ENCODE measurements at regions not wholly inside any gene's neighbourhood (a gene's known extent, or its start where the extent isn't known, plus 50 kb on each side); places are given as distances from the start of the nearest gene placed in this dataset.

DNA sequence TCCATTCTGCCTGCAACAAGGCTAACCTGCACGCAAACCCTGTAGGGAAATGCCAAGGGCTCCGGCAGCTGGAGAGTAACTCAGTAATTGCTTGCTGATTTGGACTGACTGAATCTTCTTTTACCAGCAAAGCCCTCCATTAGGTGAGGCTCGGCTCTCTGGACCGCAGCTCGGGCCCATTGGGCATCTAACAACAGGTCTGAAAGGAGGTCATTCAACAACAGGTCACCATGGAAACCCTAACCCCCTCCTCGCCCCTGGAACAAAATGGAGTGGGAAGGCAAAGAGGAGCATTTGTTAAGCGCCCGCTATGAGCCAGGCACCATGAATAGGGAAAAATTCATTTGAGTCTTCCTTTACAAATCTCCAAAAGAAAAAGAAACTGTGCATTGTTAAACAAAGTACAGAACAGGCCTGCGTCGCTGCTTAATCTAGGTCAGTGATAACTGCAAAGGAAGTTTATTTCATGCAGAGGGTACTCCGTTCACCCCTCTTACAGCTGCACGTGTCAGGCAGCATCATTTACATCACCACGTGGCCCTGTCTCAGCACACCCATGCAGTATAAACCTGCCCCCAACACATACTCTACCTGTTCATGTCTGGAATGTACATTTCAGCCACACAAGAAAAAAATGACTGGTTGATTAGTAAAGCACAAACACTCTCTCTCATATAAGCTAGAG, 248.8 kb upstream of the NEBL start:
- Histone ChIP-seq H2AFZ (ENCODE audit: low read depth, low read length) (no peak overlapping the region), H4K20me1 (ENCODE audit: insufficient read depth, low read length) (no peaks in the 10 kb centered on the region), H3K4me2 (ENCODE audit: insufficient read depth, low read length) (no peak overlapping the region), H3K4me1 (ENCODE audit: insufficient read depth, low read length) (no peaks in the 10 kb centered on the region), H3K79me2 (ENCODE audit: insufficient read depth, low read length) (no peaks in the 10 kb centered on the region), H3K36me3 (ENCODE audit: insufficient read depth, low read length) (no peaks in the 10 kb centered on the region), H3K27me3 (ENCODE audit: insufficient read depth, low read length, poor library complexity) (no peaks in the 10 kb centered on the region), H3K9ac (ENCODE audit: low read depth, low read length) (no peak overlapping the region), H3K4me3 (ENCODE audit: low read depth in 1 of 2, low read length in 2 of 2) (no peak overlapping the region), H3K27ac (ENCODE audit: low read length) (no peak overlapping the region), H3K9me3 (ENCODE audit: insufficient read depth, low read length, severe bottlenecking) (no peaks in the 10 kb centered on the region)
- TF ChIP-seq EZH2 (IDR thresholded peaks at IDR 0.05; ENCODE audit: borderline replicate concordance, low read depth, low read length, severe bottlenecking): no peak
- TF ChIP-seq, protein P1, sequence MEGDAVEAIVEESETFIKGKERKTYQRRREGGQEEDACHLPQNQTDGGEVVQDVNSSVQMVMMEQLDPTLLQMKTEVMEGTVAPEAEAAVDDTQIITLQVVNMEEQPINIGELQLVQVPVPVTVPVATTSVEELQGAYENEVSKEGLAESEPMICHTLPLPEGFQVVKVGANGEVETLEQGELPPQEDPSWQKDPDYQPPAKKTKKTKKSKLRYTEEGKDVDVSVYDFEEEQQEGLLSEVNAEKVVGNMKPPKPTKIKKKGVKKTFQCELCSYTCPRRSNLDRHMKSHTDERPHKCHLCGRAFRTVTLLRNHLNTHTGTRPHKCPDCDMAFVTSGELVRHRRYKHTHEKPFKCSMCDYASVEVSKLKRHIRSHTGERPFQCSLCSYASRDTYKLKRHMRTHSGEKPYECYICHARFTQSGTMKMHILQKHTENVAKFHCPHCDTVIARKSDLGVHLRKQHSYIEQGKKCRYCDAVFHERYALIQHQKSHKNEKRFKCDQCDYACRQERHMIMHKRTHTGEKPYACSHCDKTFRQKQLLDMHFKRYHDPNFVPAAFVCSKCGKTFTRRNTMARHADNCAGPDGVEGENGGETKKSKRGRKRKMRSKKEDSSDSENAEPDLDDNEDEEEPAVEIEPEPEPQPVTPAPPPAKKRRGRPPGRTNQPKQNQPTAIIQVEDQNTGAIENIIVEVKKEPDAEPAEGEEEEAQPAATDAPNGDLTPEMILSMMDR (IDR thresholded peaks at IDR 0.05; ENCODE audit: borderline replicate concordance, extremely low read depth, low read length, poor library complexity, severe bottlenecking): no peak
- DNase-seq: no peak
- no peak for ATAC-seq (ENCODE audit: insufficient read depth, low read depth)

DNA sequence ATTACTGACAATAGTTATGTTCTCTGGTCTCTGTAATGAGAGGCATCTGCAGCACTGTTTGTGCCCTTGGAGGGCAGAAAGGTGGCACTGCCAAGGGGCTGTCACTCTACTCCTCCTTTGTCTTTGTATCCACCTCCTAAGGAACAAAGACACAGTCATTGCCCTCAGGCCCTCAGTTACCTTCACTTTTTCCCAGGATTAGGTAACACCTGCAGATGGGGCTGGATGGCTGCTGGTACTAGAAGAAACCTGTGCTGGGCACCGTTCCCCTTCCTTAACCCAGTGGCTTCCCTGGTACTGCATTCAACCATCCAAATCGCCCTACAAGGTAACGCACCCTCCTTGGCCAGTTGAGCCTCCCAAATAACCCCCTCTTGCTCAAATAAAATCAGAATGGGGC, 246.9 kb upstream of the NEBL start:
- no peaks in the 10 kb centered on the region for H3K4me1 ChIP-seq (ENCODE audit: insufficient read depth, low read length)
- no peak for TF ChIP-seq EZH2 (IDR thresholded peaks at IDR 0.05; ENCODE audit: borderline replicate concordance, low read depth, low read length, severe bottlenecking)
- TF ChIP-seq, protein P1 (IDR thresholded peaks at IDR 0.05; ENCODE audit: borderline replicate concordance, extremely low read depth, low read length, poor library complexity, severe bottlenecking): no peak
- H3K36me3 ChIP-seq (ENCODE audit: insufficient read depth, low read length): no peaks in the 10 kb centered on the region
- H3K79me2 ChIP-seq (ENCODE audit: insufficient read depth, low read length): no peaks in the 10 kb centered on the region
- H3K27ac ChIP-seq (ENCODE audit: low read length): no peak overlapping the region
- no peak overlapping the region for H2AFZ ChIP-seq (ENCODE audit: low read depth, low read length)
- no peaks in the 10 kb centered on the region for H4K20me1 ChIP-seq (ENCODE audit: insufficient read depth, low read length)
- no peak overlapping the region for H3K4me3 ChIP-seq (ENCODE audit: low read depth in 1 of 2, low read length in 2 of 2)
- H3K9me3 ChIP-seq (ENCODE audit: insufficient read depth, low read length, severe bottlenecking): no peaks in the 10 kb centered on the region
- H3K9ac ChIP-seq (ENCODE audit: low read depth, low read length): no peak overlapping the region
- DNase-seq (no peak), ATAC-seq (ENCODE audit: insufficient read depth, low read depth) (no peak)
- no peaks in the 10 kb centered on the region for H3K27me3 ChIP-seq (ENCODE audit: insufficient read depth, low read length, poor library complexity)
- H3K4me2 ChIP-seq (ENCODE audit: insufficient read depth, low read length): no peak overlapping the region

DNA sequence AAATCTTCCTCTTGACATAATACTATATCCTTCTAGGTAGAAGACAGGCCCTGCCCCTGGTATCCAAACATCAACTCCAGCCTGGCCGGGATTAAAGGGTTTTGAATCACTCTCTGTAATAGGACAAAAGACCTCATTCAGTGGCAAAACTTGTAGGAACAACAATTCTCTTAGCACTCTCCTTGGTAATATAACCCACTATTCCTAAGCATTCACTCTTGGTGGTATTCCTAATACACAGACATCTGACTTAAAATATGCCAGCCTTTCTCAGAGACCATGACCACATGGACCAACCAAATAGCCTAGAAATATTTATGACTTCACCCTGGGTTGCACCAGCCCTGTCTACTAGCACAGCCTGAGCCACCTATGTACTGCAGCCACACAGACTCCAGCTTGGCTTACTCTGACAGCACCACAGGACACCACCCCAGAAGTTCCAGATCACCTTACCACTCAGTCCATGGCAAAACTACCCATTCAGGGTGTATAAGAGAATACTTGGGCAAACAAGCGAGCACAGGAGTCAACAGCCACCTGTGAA, 244.9 kb upstream of the NEBL start:
- no peak for ATAC-seq (ENCODE audit: insufficient read depth, low read depth)

More for the DNA sequence above, 244.9 kb upstream of the NEBL start:
- H3K27me3 ChIP-seq (ENCODE audit: insufficient read depth, low read length, poor library complexity): no peaks in the 10 kb centered on the region
- no peaks in the 10 kb centered on the region for H3K79me2 ChIP-seq (ENCODE audit: insufficient read depth, low read length)
- no peak overlapping the region for H2AFZ ChIP-seq (ENCODE audit: low read depth, low read length)
- no peak overlapping the region for H3K9ac ChIP-seq (ENCODE audit: low read depth, low read length)
- H3K4me2 ChIP-seq (ENCODE audit: insufficient read depth, low read length): no peak overlapping the region
- H4K20me1 ChIP-seq (ENCODE audit: insufficient read depth, low read length): no peaks in the 10 kb centered on the region
- TF ChIP-seq, protein P1 (IDR thresholded peaks at IDR 0.05; ENCODE audit: borderline replicate concordance, extremely low read depth, low read length, poor library complexity, severe bottlenecking): no peak
- no peak for TF ChIP-seq EZH2 (IDR thresholded peaks at IDR 0.05; ENCODE audit: borderline replicate concordance, low read depth, low read length, severe bottlenecking)
- no peak overlapping the region for H3K4me3 ChIP-seq (ENCODE audit: low read depth in 1 of 2, low read length in 2 of 2)
- H3K27ac ChIP-seq (ENCODE audit: low read length): no peak overlapping the region
- no peak for DNase-seq
- no peaks in the 10 kb centered on the region for H3K9me3 ChIP-seq (ENCODE audit: insufficient read depth, low read length, severe bottlenecking)
- H3K4me1 ChIP-seq (ENCODE audit: insufficient read depth, low read length): no peaks in the 10 kb centered on the region
- H3K36me3 ChIP-seq (ENCODE audit: insufficient read depth, low read length): no peaks in the 10 kb centered on the region

Measured in DND-41 (cell line).